Kidney (tissue), 13 donors: ENCODE measurements at regions not wholly inside any gene's neighbourhood (a gene's known extent, or its start where the extent isn't known, plus 50 kb on each side); places are given as distances from the start of the nearest gene placed in this dataset.

Experiments used
- DNase-seq, 5 donors: peaks; one replicate each; pipeline ENCODE4 v3.0.0-alpha.2; 2013 to 2020
- FAIRE-seq: peaks from 2 replicates; lab custom pipeline; 2012; peaks lifted over from hg19 to GRCh38; lab: Jason Lieb, UNC
- H3K27ac ChIP-seq, 2 donors: one replicate each; pipeline ENCODE4 v1.7.0; 2013; ENCODE audit warnings: low read depth in 2 of 2, low read length in 2 of 2, inconsistent platforms in 1 of 2
- H3K27me3 ChIP-seq: one replicate; pipeline ENCODE4 v1.7.1; 2013; ENCODE audit warnings: low read length, inconsistent platforms; ENCODE audit not compliant: control insufficient read depth, insufficient read depth
- H3K36me3 ChIP-seq, 3 donors: one replicate each; pipeline versions ENCODE4 v1.7.0 to v1.7.1; 2013; ENCODE audit warnings: low read length in 3 of 3, control low read depth in 1 of 3, inconsistent platforms in 1 of 3; ENCODE audit not compliant: insufficient read depth in 3 of 3, control insufficient read depth in 2 of 3
- H3K4me1 ChIP-seq, 3 donors: one replicate each; pipeline versions ENCODE4 v1.7.0 to v1.7.1; 2013; ENCODE audit warnings: low read length in 3 of 3, inconsistent platforms in 1 of 3, low read depth in 1 of 3; ENCODE audit not compliant: control insufficient read depth in 2 of 3, insufficient read depth in 2 of 3
- H3K4me3 ChIP-seq, 3 donors: one replicate each; pipeline versions ENCODE4 v1.7.0 to v1.8.1; 2013; ENCODE audit warnings: low read length in 3 of 3, control low read depth in 1 of 3, inconsistent platforms in 1 of 3
- H3K9ac ChIP-seq, 3 donors: one replicate each; pipeline versions ENCODE4 v1.7.0 to v1.7.1; 2013; ENCODE audit warnings: low read length in 3 of 3, control low read depth in 1 of 3, inconsistent platforms in 1 of 3
- H3K9me3 ChIP-seq, 3 donors: one replicate each; pipeline versions ENCODE4 v1.7.0 to v1.7.1; 2013; ENCODE audit warnings: low read length in 3 of 3, control low read depth in 1 of 3, inconsistent platforms in 1 of 3; ENCODE audit not compliant: control insufficient read depth in 2 of 3, insufficient read depth in 1 of 3
- CTCF ChIP-seq: IDR thresholded peaks from 3 replicates; pipeline ENCODE4 v1.5.1; 2012; ENCODE audit warnings: mild to moderate bottlenecking, moderate library complexity, borderline replicate concordance; ENCODE audit not compliant: insufficient read depth; ENCODE audit errors: extremely low read depth
- intact Hi-C: fragments of 100-400 bp; cut with DNase I; formaldehyde crosslinking; loops from one replicate; pipeline ENCODE4 v1.11.1; 2022
- donor health status: control.
- donor health status: control.
- donor health status: control.
- donor health status: control.
- donor health status: control.
- donor health status: DM: yes; HTN: yes; CAD: no.
- donor health status: Normal renal cell carcinoma (clear cell type).

GRCh38 chr5:82549263-82549662 lies 271.1 kb upstream of the RPS23 start:
- DNase-seq (no peak), FAIRE-seq (no peak)
- Histone ChIP-seq H3K27ac (no peak overlapping the region), H3K4me3 (no peak overlapping the region), H3K27me3 (no peaks in the 10 kb centered on the region), H3K4me1 (no peaks in the 10 kb centered on the region), H3K9ac (no peak overlapping the region), H3K9me3 (no peaks in the 10 kb centered on the region), H3K36me3 (no peaks in the 10 kb centered on the region)
- no peak for TF ChIP-seq CTCF
- intact Hi-C loops, result no loop called here

GRCh38 chr5:82544004-82544403 lies 265.9 kb upstream of the RPS23 start:
- no peak overlapping the region for H3K4me3 ChIP-seq
- H3K36me3 ChIP-seq, result no peaks in the 10 kb centered on the region
- intact Hi-C loops, result no loop called here
- no peak overlapping the region for H3K9ac ChIP-seq
- DNase-seq, result no peak
- no peaks in the 10 kb centered on the region for H3K9me3 ChIP-seq
- TF ChIP-seq CTCF, result no peak
- FAIRE-seq, result no peak
- no peak overlapping the region for H3K27ac ChIP-seq
- no peaks in the 10 kb centered on the region for H3K4me1 ChIP-seq
- no peaks in the 10 kb centered on the region for H3K27me3 ChIP-seq

- no peaks in the 10 kb centered on the region for H3K9me3 ChIP-seq
- intact Hi-C loops, result no loop called here
- no peak overlapping the region for H3K27ac ChIP-seq
- no peak for DNase-seq
- no peaks in the 10 kb centered on the region for H3K36me3 ChIP-seq
- TF ChIP-seq CTCF, result no peak
- no peak overlapping the region for H3K4me3 ChIP-seq
- H3K27me3 ChIP-seq, result no peaks in the 10 kb centered on the region
- FAIRE-seq, result no peak
- no peaks in the 10 kb centered on the region for H3K4me1 ChIP-seq
- H3K9ac ChIP-seq, result no peak overlapping the region
These were observed 262.1 kb upstream of the RPS23 start for GRCh38 chr5:82540301-82540700.

- DNase-seq (no peak), FAIRE-seq (no peak)
- Histone ChIP-seq H3K36me3 (no peaks in the 10 kb centered on the region), H3K4me3 (no peak overlapping the region), H3K4me1 (no peaks in the 10 kb centered on the region), H3K27me3 (no peaks in the 10 kb centered on the region), H3K27ac (no peak overlapping the region), H3K9me3 (peaks cover 0 to 1% (median 0%) of the 10 kb centered on the region in 3 donors), H3K9ac (no peak overlapping the region)
- intact Hi-C loops, result no loop called here
- TF ChIP-seq CTCF, result no peak
These were observed 260.3 kb upstream of the RPS23 start for GRCh38 chr5:82538339-82539034.
